Ishikawa (cell line): ENCODE measurements at regions not wholly inside any gene's neighbourhood (a gene's known extent, or its start where the extent isn't known, plus 50 kb on each side); places are given as distances from the start of the nearest gene placed in this dataset.

Experiments used
- CEBPB ChIP-seq: IDR thresholded peaks from 2 replicates; pipeline ENCODE4 v1.6.1; 2012
- EGR1 ChIP-seq: IDR thresholded peaks from 2 replicates; pipeline ENCODE4 v1.6.1; 2012
- EP300 ChIP-seq: IDR thresholded peaks from 2 replicates; pipeline ENCODE4 v1.6.1; 2012; ENCODE audit warnings: borderline replicate concordance
- FOXM1 ChIP-seq: IDR thresholded peaks from 2 replicates; pipeline ENCODE4 v1.6.1; 2012; ENCODE audit warnings: low read depth, borderline replicate concordance
- MAX ChIP-seq: IDR thresholded peaks from 2 replicates; pipeline ENCODE4 v1.6.1; 2012
- NFIC ChIP-seq: IDR thresholded peaks from 2 replicates; pipeline ENCODE4 v1.6.1; 2012
- RAD21 ChIP-seq: IDR thresholded peaks from 2 replicates; pipeline ENCODE4 v1.6.1; 2012; ENCODE audit warnings: low read depth
- REST ChIP-seq: IDR thresholded peaks from 2 replicates; pipeline ENCODE4 v1.6.1; 2012; ENCODE audit warnings: low read depth, mild to moderate bottlenecking
- TAF1 ChIP-seq: IDR thresholded peaks from 2 replicates; pipeline ENCODE4 v1.6.1; 2012; ENCODE audit warnings: low read depth, mild to moderate bottlenecking
- TCF12 ChIP-seq: IDR thresholded peaks from 2 replicates; pipeline ENCODE4 v1.6.1; 2012; ENCODE audit warnings: low read depth
- USF1 ChIP-seq: IDR thresholded peaks from 2 replicates; pipeline ENCODE4 v1.6.1; 2012
- YY1 ChIP-seq: IDR thresholded peaks from 2 replicates; pipeline ENCODE4 v1.6.1; 2012; ENCODE audit warnings: low read depth
- ZBTB7A ChIP-seq: IDR thresholded peaks from 2 replicates; pipeline ENCODE4 v1.6.1; 2012; ENCODE audit warnings: low read depth

GRCh38 chr5:36367524-36367923, 65.8 kb upstream of the RANBP3L start:
- TF ChIP-seq YY1 (no peak), EP300 (no peak), RAD21 (no peak), MAX (no peak), FOXM1 (no peak), TAF1 (no peak), REST (no peak), CEBPB (no peak), EGR1 (no peak), ZBTB7A (no peak), TCF12 (no peak), NFIC (no peak), USF1 (no peak)
